ENCODE measurements at regions not wholly inside any gene's neighbourhood (a gene's known extent, or its start where the extent isn't known, plus 50 kb on each side); places are given as distances from the start of the nearest gene placed in this dataset.

- TF ChIP-seq CTCF (IDR thresholded peaks at IDR 0.05) (no peak), POLR2A (IDR thresholded peaks at IDR 0.05) (no peak), EP300 (IDR thresholded peaks at IDR 0.05) (no peak), POLR2AphosphoS5 (IDR thresholded peaks at IDR 0.05) (no peak)
These were observed 663.9 kb downstream of the AJAP1 start for GRCh38 chr1:5318143-5318816.
